ENCODE measurements at regions not wholly inside any gene's neighbourhood (a gene's known extent, or its start where the extent isn't known, plus 50 kb on each side); places are given as distances from the start of the nearest gene placed in this dataset.

DNA sequence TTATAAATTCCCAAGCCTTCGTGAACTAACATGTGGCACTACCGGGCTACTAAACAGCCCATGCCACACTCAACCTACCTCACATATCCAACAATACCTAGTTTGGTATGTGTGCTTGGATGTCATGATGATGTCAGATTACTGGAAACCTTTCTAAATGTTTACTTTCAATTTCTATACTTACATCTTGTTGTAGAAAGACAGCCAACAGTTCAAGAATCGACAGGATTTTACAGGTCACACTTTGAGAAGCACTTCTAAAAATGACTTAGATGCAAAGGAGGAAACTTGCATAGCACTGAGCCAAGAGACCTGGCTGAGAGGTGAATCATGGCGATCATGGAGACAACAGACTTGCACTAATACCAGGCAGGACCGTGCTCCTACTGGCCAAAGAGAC, 209.9 kb downstream of the COL4A1 start:
- DNase-seq, result no peak

- DNase-seq, result no peak
Observed at GRCh38 chr13:110092831-110093247, 214.1 kb downstream of the COL4A1 start.

DNA sequence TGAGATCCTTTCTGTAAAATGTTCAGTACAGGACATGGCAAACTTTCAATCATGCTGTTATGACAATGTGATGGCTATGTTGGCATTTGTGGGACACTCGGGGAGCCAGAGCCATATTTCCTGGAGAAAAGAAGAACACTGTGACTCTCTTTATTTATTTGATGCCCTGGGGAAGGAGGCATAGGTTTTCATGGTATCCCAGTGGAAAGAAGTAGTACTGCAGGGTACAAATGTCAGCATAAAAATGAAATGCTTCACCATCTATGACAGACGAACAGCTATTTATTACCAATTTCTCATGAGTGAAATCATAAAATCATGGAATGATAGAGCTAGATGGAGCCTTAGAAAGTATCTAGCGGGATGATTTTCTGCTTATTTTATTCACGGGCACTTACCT, 217.1 kb downstream of the COL4A1 start:
- DNase-seq, result no peak

- no peak for DNase-seq
Observed at GRCh38 chr13:110089100-110089499, 217.9 kb downstream of the COL4A1 start.

- DNase-seq, result no peak
Observed at GRCh38 chr13:110073982-110074381, 233.0 kb downstream of the COL4A1 start.

GRCh38 chr13:110070511-110071120, 236.3 kb downstream of the COL4A1 start:
- DNase-seq, result no peak

GRCh38 chr13:110070046-110070445, 236.9 kb downstream of the COL4A1 start:
- DNase-seq, result no peak

GRCh38 chr13:110068176-110068473, 238.8 kb downstream of the COL4A1 start:
- DNase-seq, result no peak

GRCh38 chr13:110067355-110068175, 239.4 kb downstream of the COL4A1 start:
- DNase-seq, result no peak

GRCh38 chr13:110065780-110066179, 241.2 kb downstream of the COL4A1 start:
- DNase-seq, result no peak

GRCh38 chr13:110063490-110064421, 243.2 kb downstream of the COL4A1 start:
- no peak for DNase-seq

- DNase-seq, result no peak
Observed at GRCh38 chr13:110062777-110063442, 244.0 kb downstream of the COL4A1 start.

- DNase-seq, result no peak
Observed at GRCh38 chr13:110062077-110062776, 244.7 kb downstream of the COL4A1 start.

- DNase-seq, result no peak
Observed at GRCh38 chr13:110061270-110061669, 245.7 kb downstream of the COL4A1 start.

DNA sequence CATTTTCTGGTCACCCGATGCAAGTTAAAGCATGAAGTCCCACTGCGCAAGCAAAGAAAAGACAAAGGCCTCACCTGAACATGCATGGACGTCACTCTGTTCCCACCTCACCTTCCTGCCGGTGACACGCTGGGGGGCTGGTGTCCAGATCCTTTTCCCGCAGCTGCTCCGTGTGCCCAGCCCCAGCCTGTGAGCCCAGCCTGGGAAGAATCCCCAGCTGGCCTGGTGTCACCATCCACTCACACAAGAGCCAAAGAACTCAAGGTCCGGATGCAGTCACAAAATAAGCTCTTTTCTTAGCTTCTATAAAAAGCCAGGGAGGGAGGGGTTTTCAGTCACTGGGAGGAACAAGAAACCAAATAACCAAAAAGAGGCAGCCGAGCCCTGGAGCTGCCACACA, 249.9 kb downstream of the COL4A1 start:
- no peak for DNase-seq

DNA sequence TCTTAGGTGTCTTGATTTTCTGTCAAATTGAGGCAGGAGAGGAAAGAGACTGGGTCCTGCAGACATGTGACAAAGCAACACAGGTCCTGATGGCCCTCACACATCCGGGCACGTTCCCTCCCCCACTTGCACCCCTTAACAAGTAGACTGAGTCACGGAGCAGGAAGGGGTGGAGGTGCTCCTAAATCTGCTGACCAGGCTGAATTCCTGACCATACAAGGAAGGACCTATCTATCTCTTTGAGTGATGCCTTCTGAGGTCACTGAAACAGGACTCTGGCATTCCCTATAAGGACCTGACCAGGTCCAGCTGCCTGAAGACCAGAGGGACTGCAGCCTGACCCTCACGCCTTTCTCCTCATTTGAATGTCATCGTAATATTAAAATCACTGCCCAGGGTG, 250.3 kb downstream of the COL4A1 start:
- no peak for DNase-seq

DNA sequence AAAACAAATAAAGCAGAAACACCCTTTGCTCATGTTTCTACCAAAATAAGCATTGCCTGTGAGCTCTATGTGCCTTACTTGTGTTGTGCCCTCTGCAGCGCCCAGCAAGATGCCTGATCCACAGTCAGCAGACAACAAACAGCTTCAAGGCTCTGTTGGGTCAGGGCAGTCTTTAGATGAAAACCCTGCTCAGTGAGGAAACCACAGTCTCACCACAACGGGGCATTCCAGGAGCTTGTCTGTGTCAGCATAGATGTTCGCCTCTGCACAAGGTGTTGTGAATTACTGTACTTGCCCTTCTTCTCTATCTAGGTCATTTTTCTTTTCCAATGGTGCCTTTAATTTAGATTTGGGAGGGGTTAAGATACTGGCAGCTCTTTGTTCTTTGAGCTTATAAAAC, 251.9 kb downstream of the COL4A1 start:
- no peak for DNase-seq

GRCh38 chr13:110054041-110054440, 252.9 kb downstream of the COL4A1 start:
- DNase-seq, result no peak

GRCh38 chr13:110047496-110047895, 259.5 kb downstream of the COL4A1 start:
- no peak for DNase-seq

- no peak for DNase-seq
Observed at GRCh38 chr13:110046811-110047210, 260.1 kb downstream of the COL4A1 start.

GRCh38 chr13:110045919-110046318, 259.5 kb upstream of the IRS2 start:
- DNase-seq, result no peak

GRCh38 chr13:110045202-110045601, 258.8 kb upstream of the IRS2 start:
- no peak for DNase-seq

Measured in NCI-H1436 (cell line).